Nephron (organoid): ENCODE measurements at regions not wholly inside any gene's neighbourhood (a gene's known extent, or its start where the extent isn't known, plus 50 kb on each side); places are given as distances from the start of the nearest gene placed in this dataset.
A peak's percentile ranks its signal among the peaks of the same experiment; 100 is the strongest.

Source experiments
- H3K27ac Mint-ChIP-seq, 3 experiments: 2 replicates each; pipeline ENCODE4 v1.8.0; 2020; ENCODE audit warnings: mixed read lengths in 3 of 3, mild to moderate bottlenecking in 2 of 3, moderate library complexity in 1 of 3
- H3K27me3 Mint-ChIP-seq: 2 replicates; pipeline ENCODE4 v1.8.0; 2021; ENCODE audit warnings: low read depth, mild to moderate bottlenecking, moderate library complexity, mixed read lengths
- H3K36me3 Mint-ChIP-seq: 2 replicates; pipeline ENCODE4 v1.8.0; 2020; ENCODE audit warnings: low read depth, mixed read lengths
- H3K4me1 Mint-ChIP-seq: 2 replicates; pipeline ENCODE4 v1.8.0; 2020; ENCODE audit warnings: mixed read lengths
- H3K4me3 Mint-ChIP-seq, 3 experiments: 2 replicates each; pipeline ENCODE4 v1.8.0; 2020; ENCODE audit warnings: mild to moderate bottlenecking in 3 of 3, mixed read lengths in 3 of 3, moderate library complexity in 2 of 3
- H3K9me3 Mint-ChIP-seq: 2 replicates; pipeline ENCODE4 v1.8.0; 2020; ENCODE audit warnings: mixed read lengths
- TF ChIP-seq, protein P1 (sequence below), 3 experiments: fragments of 200-600 bp; sonication (generic); IDR thresholded peaks; one replicate each; pipeline ENCODE4 v1.5.0; 2021; ENCODE audit warnings: antibody characterized with exemption in 3 of 3; ENCODE audit not compliant: unreplicated experiment in 3 of 3

GRCh38 chr15:95416576-95416975 lies 913.9 kb upstream of the NR2F2 start:
- Mint-ChIP-seq H3K27me3 (no peaks in the 10 kb centered on the region), H3K4me3 (no peak overlapping the region), H3K27ac (peak overlapping the region in 1 of 3 experiments; percentile 35), H3K9me3 (peaks cover 15% of the 10 kb centered on the region), H3K36me3 (peaks cover 8% of the 10 kb centered on the region), H3K4me1 (peaks cover 17% of the 10 kb centered on the region)
- TF ChIP-seq, protein P1, sequence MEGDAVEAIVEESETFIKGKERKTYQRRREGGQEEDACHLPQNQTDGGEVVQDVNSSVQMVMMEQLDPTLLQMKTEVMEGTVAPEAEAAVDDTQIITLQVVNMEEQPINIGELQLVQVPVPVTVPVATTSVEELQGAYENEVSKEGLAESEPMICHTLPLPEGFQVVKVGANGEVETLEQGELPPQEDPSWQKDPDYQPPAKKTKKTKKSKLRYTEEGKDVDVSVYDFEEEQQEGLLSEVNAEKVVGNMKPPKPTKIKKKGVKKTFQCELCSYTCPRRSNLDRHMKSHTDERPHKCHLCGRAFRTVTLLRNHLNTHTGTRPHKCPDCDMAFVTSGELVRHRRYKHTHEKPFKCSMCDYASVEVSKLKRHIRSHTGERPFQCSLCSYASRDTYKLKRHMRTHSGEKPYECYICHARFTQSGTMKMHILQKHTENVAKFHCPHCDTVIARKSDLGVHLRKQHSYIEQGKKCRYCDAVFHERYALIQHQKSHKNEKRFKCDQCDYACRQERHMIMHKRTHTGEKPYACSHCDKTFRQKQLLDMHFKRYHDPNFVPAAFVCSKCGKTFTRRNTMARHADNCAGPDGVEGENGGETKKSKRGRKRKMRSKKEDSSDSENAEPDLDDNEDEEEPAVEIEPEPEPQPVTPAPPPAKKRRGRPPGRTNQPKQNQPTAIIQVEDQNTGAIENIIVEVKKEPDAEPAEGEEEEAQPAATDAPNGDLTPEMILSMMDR (IDR thresholded peaks at IDR 0.05; ENCODE audit: unreplicated experiment in 3 of 3) = no peak

- TF ChIP-seq, protein P1 (IDR thresholded peaks at IDR 0.05; ENCODE audit: unreplicated experiment in 3 of 3) = no peak
- H3K4me1 Mint-ChIP-seq = peaks cover 17% of the 10 kb centered on the region
- H3K9me3 Mint-ChIP-seq = peaks cover 22% of the 10 kb centered on the region
- no peak overlapping the region for H3K4me3 Mint-ChIP-seq
- H3K36me3 Mint-ChIP-seq = peaks cover 14% of the 10 kb centered on the region
- H3K27me3 Mint-ChIP-seq = no peaks in the 10 kb centered on the region
- H3K27ac Mint-ChIP-seq = peak overlapping the region; percentile 14 to 52 (median 37)
Observed at GRCh38 chr15:95417761-95418160, 912.7 kb upstream of the NR2F2 start.

DNA sequence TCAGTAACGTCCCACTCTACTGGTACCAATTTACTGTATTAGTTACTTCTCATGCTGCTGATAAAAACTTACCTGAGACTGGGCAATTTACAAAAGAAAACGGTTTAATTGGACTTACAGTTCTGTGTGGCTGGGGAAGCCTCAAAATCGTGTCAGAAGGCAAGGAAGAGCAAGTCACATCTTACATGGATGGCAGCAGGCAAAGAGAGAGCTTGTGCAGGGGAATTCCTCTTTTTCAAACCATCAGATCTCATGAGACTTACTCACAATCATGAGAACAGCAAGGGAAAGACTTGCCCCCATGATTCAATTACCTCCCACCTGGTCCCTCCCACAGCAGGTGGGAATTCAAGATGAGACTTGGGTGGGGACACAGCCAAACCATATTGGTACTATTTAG lies 908.2 kb upstream of the NR2F2 start:
- Mint-ChIP-seq H3K9me3 (peaks cover 41% of the 10 kb centered on the region), H3K27me3 (no peaks in the 10 kb centered on the region), H3K27ac (no peak overlapping the region), H3K36me3 (peaks cover 11% of the 10 kb centered on the region), H3K4me1 (peaks cover 11% of the 10 kb centered on the region), H3K4me3 (no peak overlapping the region)
- TF ChIP-seq, protein P1 (IDR thresholded peaks at IDR 0.05; ENCODE audit: unreplicated experiment in 3 of 3) = no peak

DNA sequence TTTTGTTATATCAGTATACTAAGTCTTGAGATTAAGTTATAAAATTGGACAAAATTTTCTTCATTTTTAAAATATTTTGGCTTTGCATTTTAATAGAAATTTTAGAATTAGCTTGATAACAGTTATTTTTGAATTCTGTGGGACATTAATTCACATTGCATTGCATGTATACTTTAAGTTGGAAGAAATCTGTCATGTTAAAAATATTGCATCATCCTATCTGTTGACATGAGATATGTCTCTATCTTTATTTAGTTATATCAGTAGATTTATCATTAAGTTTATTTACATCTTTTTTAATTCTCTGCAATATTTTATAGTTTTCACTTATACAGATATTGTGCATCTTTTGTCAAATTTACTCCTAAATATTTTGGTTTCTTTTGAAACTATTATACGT lies 904.6 kb upstream of the NR2F2 start:
- Mint-ChIP-seq H3K36me3 (peaks cover 7% of the 10 kb centered on the region), H3K27ac (no peak overlapping the region), H3K27me3 (no peaks in the 10 kb centered on the region), H3K4me3 (no peak overlapping the region), H3K9me3 (peaks cover 38% of the 10 kb centered on the region), H3K4me1 (no peaks in the 10 kb centered on the region)
- TF ChIP-seq, protein P1 (IDR thresholded peaks at IDR 0.05; ENCODE audit: unreplicated experiment in 3 of 3) = no peak

GRCh38 chr15:95429345-95429744 lies 901.2 kb upstream of the NR2F2 start:
- Mint-ChIP-seq H3K27me3 (no peaks in the 10 kb centered on the region), H3K36me3 (no peaks in the 10 kb centered on the region), H3K4me1 (peaks cover 6% of the 10 kb centered on the region), H3K9me3 (peaks cover 15% of the 10 kb centered on the region), H3K4me3 (no peak overlapping the region), H3K27ac (no peak overlapping the region)
- TF ChIP-seq, protein P1 (IDR thresholded peaks at IDR 0.05; ENCODE audit: unreplicated experiment in 3 of 3) = no peak

DNA sequence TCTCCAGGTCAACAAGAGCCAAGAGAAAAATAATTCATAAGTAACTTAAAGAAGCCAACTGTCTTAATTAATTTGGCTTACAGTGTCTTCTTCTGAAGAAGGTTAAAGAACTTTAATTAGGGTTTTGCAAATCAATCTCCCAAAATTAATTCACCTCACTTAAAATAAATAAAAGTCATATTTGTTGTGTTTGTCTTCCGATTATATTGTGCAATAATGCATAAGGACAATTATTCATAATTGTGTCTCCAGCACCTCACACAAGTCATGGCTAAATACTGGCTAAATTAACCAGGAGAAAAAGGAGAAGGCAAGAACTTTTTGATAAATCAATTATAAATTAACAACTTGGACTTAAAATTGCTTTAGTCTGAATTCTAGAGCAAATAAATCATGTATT lies 899.0 kb upstream of the NR2F2 start:
- Mint-ChIP-seq H3K9me3 (peaks cover 14% of the 10 kb centered on the region), H3K36me3 (no peaks in the 10 kb centered on the region), H3K27me3 (peaks cover 4% of the 10 kb centered on the region), H3K27ac (no peak overlapping the region), H3K4me3 (no peak overlapping the region), H3K4me1 (peaks cover 6% of the 10 kb centered on the region)
- TF ChIP-seq, protein P1 (IDR thresholded peaks at IDR 0.05; ENCODE audit: unreplicated experiment in 3 of 3) = no peak
